ENCODE measurements at regions not wholly inside any gene's neighbourhood (a gene's known extent, or its start where the extent isn't known, plus 50 kb on each side); places are given as distances from the start of the nearest gene placed in this dataset.

GRCh38 chr7:136605532-136606329, 262.7 kb upstream of the CHRM2 start:
- TF ChIP-seq POLR2A (IDR thresholded peaks at IDR 0.05) (no peak), CTCF (IDR thresholded peaks at IDR 0.05) (no peak), POLR2AphosphoS5 (IDR thresholded peaks at IDR 0.05) (no peak)

Measured in stomach (tissue), 4 donors.